ENCODE measurements at regions not wholly inside any gene's neighbourhood (a gene's known extent, or its start where the extent isn't known, plus 50 kb on each side); places are given as distances from the start of the nearest gene placed in this dataset.

- DNase-seq (ENCODE audit: low read depth in 1 of 2, low spot score in 1 of 2) = peak; percentile 73 to 89
- peak; percentile 62 for TF ChIP-seq CTCF (IDR thresholded peaks at IDR 0.05; ENCODE audit: low read depth, low read length)
Measured at GRCh38 chr3:102225407-102226132, 209.2 kb upstream of the ZPLD1 start.

GRCh38 chr3:102226463-102226862, 208.4 kb upstream of the ZPLD1 start:
- Histone ChIP-seq H3K9me3 (ENCODE audit: low read depth) (no peaks in the 10 kb centered on the region), H3K27me3 (no peaks in the 10 kb centered on the region), H3K4me1 (ENCODE audit: low read depth) (peaks cover 5% of the 10 kb centered on the region), H3K36me3 (no peaks in the 10 kb centered on the region), H3K27ac (no peak overlapping the region), H3K4me3 (no peak overlapping the region)
- TF ChIP-seq CTCF (IDR thresholded peaks at IDR 0.05; ENCODE audit: low read depth, low read length) = no peak
- DNase-seq (ENCODE audit: low read depth in 1 of 2, low spot score in 1 of 2) = no peak

More at GRCh38 chr3:102225407-102226132, 209.2 kb upstream of the ZPLD1 start:
- Histone ChIP-seq H3K27me3 (no peaks in the 10 kb centered on the region), H3K36me3 (no peaks in the 10 kb centered on the region), H3K4me3 (no peak overlapping the region), H3K4me1 (ENCODE audit: low read depth) (peaks cover 5% of the 10 kb centered on the region), H3K27ac (no peak overlapping the region), H3K9me3 (ENCODE audit: low read depth) (no peaks in the 10 kb centered on the region)

- Histone ChIP-seq H3K27ac (no peak overlapping the region), H3K9me3 (ENCODE audit: low read depth) (no peaks in the 10 kb centered on the region), H3K36me3 (no peaks in the 10 kb centered on the region), H3K4me3 (no peak overlapping the region), H3K4me1 (ENCODE audit: low read depth) (peaks cover 5% of the 10 kb centered on the region), H3K27me3 (no peaks in the 10 kb centered on the region)
- DNase-seq (ENCODE audit: low read depth in 1 of 2, low spot score in 1 of 2) = peak; percentile 74 to 85
- TF ChIP-seq CTCF (IDR thresholded peaks at IDR 0.05; ENCODE audit: low read depth, low read length) = peak; percentile 97
Measured at GRCh38 chr3:102229062-102229655, 205.7 kb upstream of the ZPLD1 start.

- TF ChIP-seq CTCF (IDR thresholded peaks at IDR 0.05; ENCODE audit: low read depth, low read length) = no peak
- H3K4me1 ChIP-seq (ENCODE audit: low read depth) = no peaks in the 10 kb centered on the region
- H3K27ac ChIP-seq = no peak overlapping the region
- H3K9me3 ChIP-seq (ENCODE audit: low read depth) = no peaks in the 10 kb centered on the region
- no peak overlapping the region for H3K4me3 ChIP-seq
- no peaks in the 10 kb centered on the region for H3K27me3 ChIP-seq
- no peak for DNase-seq (ENCODE audit: low read depth in 1 of 2, low spot score in 1 of 2)
- H3K36me3 ChIP-seq = no peaks in the 10 kb centered on the region
Measured at GRCh38 chr3:102230057-102230456, 204.8 kb upstream of the ZPLD1 start.

GRCh38 chr3:102233881-102234280, 200.9 kb upstream of the ZPLD1 start:
- no peak overlapping the region for H3K4me3 ChIP-seq
- no peak for TF ChIP-seq CTCF (IDR thresholded peaks at IDR 0.05; ENCODE audit: low read depth, low read length)
- H3K27me3 ChIP-seq = no peaks in the 10 kb centered on the region
- no peaks in the 10 kb centered on the region for H3K4me1 ChIP-seq (ENCODE audit: low read depth)
- no peaks in the 10 kb centered on the region for H3K9me3 ChIP-seq (ENCODE audit: low read depth)
- no peaks in the 10 kb centered on the region for H3K36me3 ChIP-seq
- DNase-seq (ENCODE audit: low read depth in 1 of 2, low spot score in 1 of 2) = no peak
- no peak overlapping the region for H3K27ac ChIP-seq

Data from cardiac muscle cell (in vitro differentiated cells and primary cell).